HG03460 (cell line): ENCODE measurements at regions not wholly inside any gene's neighbourhood (a gene's known extent, or its start where the extent isn't known, plus 50 kb on each side); places are given as distances from the start of the nearest gene placed in this dataset.
"Not testable (repeated sequence)": the region's sequence is repeated elsewhere in the genome, so short reads cannot be mapped to it uniquely, and the experiment has no call there.

Source experiments
- ATAC-seq: cut with Tn5 transposase; IDR thresholded peaks from one replicate; pipeline ENCODE4 v1.9.1; 2021; ENCODE audit not compliant: unreplicated experiment

- ATAC-seq, result no peak
Measured at GRCh38 chr7:114293289-114294012, 121.2 kb upstream of the FOXP2 start.

GRCh38 chr7:114279901-114280300 lies 134.7 kb upstream of the FOXP2 start:
- no peak for ATAC-seq

- ATAC-seq, result no peak
Measured at GRCh38 chr7:114273218-114273617, 141.4 kb upstream of the FOXP2 start.

- no peak for ATAC-seq
Measured at GRCh38 chr7:114269714-114270113, 144.9 kb upstream of the FOXP2 start.

GRCh38 chr7:114267550-114267949 lies 147.1 kb upstream of the FOXP2 start:
- ATAC-seq, result not testable (repeated sequence)

- ATAC-seq, result no peak
Measured at GRCh38 chr7:114264023-114264422, 150.6 kb upstream of the FOXP2 start.

- no peak for ATAC-seq
Measured at GRCh38 chr7:114263219-114263618, 151.4 kb upstream of the FOXP2 start.

GRCh38 chr7:114255404-114255841 lies 159.2 kb upstream of the FOXP2 start:
- ATAC-seq, result no peak

GRCh38 chr7:114243646-114244045 lies 171.0 kb upstream of the FOXP2 start:
- ATAC-seq, result no peak

- no peak for ATAC-seq
Measured at GRCh38 chr7:114242992-114243507, 171.6 kb upstream of the FOXP2 start.

GRCh38 chr7:114229246-114229645 lies 185.4 kb upstream of the FOXP2 start:
- no peak for ATAC-seq

GRCh38 chr7:114225784-114226183 lies 188.8 kb upstream of the FOXP2 start:
- ATAC-seq, result no peak

- ATAC-seq, result no peak
Measured at GRCh38 chr7:114218283-114218682, 196.3 kb upstream of the FOXP2 start.

GRCh38 chr7:114217026-114217806 lies 197.4 kb upstream of the FOXP2 start:
- ATAC-seq, result no peak

- ATAC-seq, result no peak
Measured at GRCh38 chr7:114214466-114214865, 200.1 kb upstream of the FOXP2 start.

- no peak for ATAC-seq
Measured at GRCh38 chr7:114212721-114213429, 201.7 kb upstream of the FOXP2 start.

- no peak for ATAC-seq
Measured at GRCh38 chr7:114209968-114210367, 204.6 kb upstream of the FOXP2 start.

GRCh38 chr7:114206688-114207087 lies 207.9 kb upstream of the FOXP2 start:
- ATAC-seq, result no peak

GRCh38 chr7:114196517-114196916 lies 218.1 kb upstream of the FOXP2 start:
- no peak for ATAC-seq

GRCh38 chr7:114190387-114190786 lies 224.2 kb upstream of the FOXP2 start:
- no peak for ATAC-seq

GRCh38 chr7:114183311-114184088 lies 231.1 kb upstream of the FOXP2 start:
- ATAC-seq, result no peak
